ENCODE measurements at regions not wholly inside any gene's neighbourhood (a gene's known extent, or its start where the extent isn't known, plus 50 kb on each side); places are given as distances from the start of the nearest gene placed in this dataset.

GRCh38 chr15:34684351-34684750, 70.4 kb downstream of the GJD2 start:
- TF ChIP-seq, protein P1, sequence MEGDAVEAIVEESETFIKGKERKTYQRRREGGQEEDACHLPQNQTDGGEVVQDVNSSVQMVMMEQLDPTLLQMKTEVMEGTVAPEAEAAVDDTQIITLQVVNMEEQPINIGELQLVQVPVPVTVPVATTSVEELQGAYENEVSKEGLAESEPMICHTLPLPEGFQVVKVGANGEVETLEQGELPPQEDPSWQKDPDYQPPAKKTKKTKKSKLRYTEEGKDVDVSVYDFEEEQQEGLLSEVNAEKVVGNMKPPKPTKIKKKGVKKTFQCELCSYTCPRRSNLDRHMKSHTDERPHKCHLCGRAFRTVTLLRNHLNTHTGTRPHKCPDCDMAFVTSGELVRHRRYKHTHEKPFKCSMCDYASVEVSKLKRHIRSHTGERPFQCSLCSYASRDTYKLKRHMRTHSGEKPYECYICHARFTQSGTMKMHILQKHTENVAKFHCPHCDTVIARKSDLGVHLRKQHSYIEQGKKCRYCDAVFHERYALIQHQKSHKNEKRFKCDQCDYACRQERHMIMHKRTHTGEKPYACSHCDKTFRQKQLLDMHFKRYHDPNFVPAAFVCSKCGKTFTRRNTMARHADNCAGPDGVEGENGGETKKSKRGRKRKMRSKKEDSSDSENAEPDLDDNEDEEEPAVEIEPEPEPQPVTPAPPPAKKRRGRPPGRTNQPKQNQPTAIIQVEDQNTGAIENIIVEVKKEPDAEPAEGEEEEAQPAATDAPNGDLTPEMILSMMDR (IDR thresholded peaks at IDR 0.05; ENCODE audit: insufficient read depth, low read depth, low read length), result no peak
- no peak for DNase-seq (ENCODE audit: low read depth)
- no peak overlapping the region for H3K4me3 ChIP-seq (ENCODE audit: low read depth, low read length)

- H3K4me3 ChIP-seq (ENCODE audit: low read depth, low read length), result no peak overlapping the region
- TF ChIP-seq, protein P1 (IDR thresholded peaks at IDR 0.05; ENCODE audit: insufficient read depth, low read depth, low read length), result no peak
- peak; percentile 6 for DNase-seq (ENCODE audit: low read depth)
Measured at GRCh38 chr15:34682674-34683073, 72.1 kb downstream of the GJD2 start.

GRCh38 chr15:34679291-34679690, 75.5 kb downstream of the GJD2 start:
- DNase-seq (ENCODE audit: low read depth), result peak; percentile 8
- no peak overlapping the region for H3K4me3 ChIP-seq (ENCODE audit: low read depth, low read length)
- TF ChIP-seq, protein P1 (IDR thresholded peaks at IDR 0.05; ENCODE audit: insufficient read depth, low read depth, low read length), result no peak

DNA sequence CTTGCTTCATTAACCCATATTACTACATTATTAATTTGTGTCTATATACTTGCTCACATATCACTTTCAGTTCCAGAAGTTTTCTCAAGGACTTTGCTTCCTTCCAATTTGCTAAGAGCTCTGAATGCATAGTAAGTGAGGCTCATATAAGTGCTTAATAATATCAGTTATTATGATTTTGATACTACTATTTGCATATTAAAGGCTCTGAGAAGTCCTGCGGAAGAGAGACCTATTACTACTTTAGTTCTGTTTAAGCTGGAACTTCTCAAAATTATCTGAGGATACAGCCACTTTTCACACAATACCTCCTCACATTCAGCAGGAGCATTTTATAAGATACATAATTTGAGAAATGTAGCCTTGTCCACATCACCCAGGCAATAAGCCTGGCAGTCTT, 81.6 kb downstream of the GJD2 start:
- H3K4me3 ChIP-seq (ENCODE audit: low read depth, low read length), result no peak overlapping the region
- TF ChIP-seq, protein P1 (IDR thresholded peaks at IDR 0.05; ENCODE audit: insufficient read depth, low read depth, low read length), result no peak
- DNase-seq (ENCODE audit: low read depth), result no peak

GRCh38 chr15:34665498-34666116, 82.2 kb upstream of the GOLGA8B start:
- no peak overlapping the region for H3K4me3 ChIP-seq (ENCODE audit: low read depth, low read length)
- TF ChIP-seq, protein P1 (IDR thresholded peaks at IDR 0.05; ENCODE audit: insufficient read depth, low read depth, low read length), result no peak
- no peak for DNase-seq (ENCODE audit: low read depth)

GRCh38 chr15:34664418-34664817, 81.0 kb upstream of the GOLGA8B start:
- TF ChIP-seq, protein P1 (IDR thresholded peaks at IDR 0.05; ENCODE audit: insufficient read depth, low read depth, low read length), result no peak
- DNase-seq (ENCODE audit: low read depth), result no peak
- no peak overlapping the region for H3K4me3 ChIP-seq (ENCODE audit: low read depth, low read length)

- TF ChIP-seq, protein P1 (IDR thresholded peaks at IDR 0.05; ENCODE audit: insufficient read depth, low read depth, low read length), result no peak
- H3K4me3 ChIP-seq (ENCODE audit: low read depth, low read length), result no peak overlapping the region
- DNase-seq (ENCODE audit: low read depth), result no peak
Measured at GRCh38 chr15:34663101-34663500, 79.7 kb upstream of the GOLGA8B start.

Measured in fibroblast of villous mesenchyme (primary cell).